HL-60 (cell line): ENCODE measurements at regions not wholly inside any gene's neighbourhood (a gene's known extent, or its start where the extent isn't known, plus 50 kb on each side); places are given as distances from the start of the nearest gene placed in this dataset.
"Not testable (repeated sequence)": the region's sequence is repeated elsewhere in the genome, so short reads cannot be mapped to it uniquely, and the experiment has no call there.

Source experiments
- DNase-seq, 2 experiments: peaks; one replicate each; pipeline ENCODE4 v3.0.0-alpha.2; 2010 to 2020; ENCODE audit warnings: low read depth in 1 of 2, low spot score in 1 of 2
- H3K27ac ChIP-seq: fragments of 250-450 bp; sonication (Bioruptor Pico); replicated peaks from 2 replicates; pipeline ENCODE4 v1.5.1; 2020; ENCODE audit warnings: mild to moderate bottlenecking, moderate library complexity
- H3K27me3 ChIP-seq: fragments of 250-450 bp; sonication (Bioruptor Pico); 2 replicates; pipeline ENCODE4 v1.5.1; 2021; ENCODE audit warnings: mild to moderate bottlenecking, moderate library complexity; ENCODE audit not compliant: insufficient read depth, poor library complexity, severe bottlenecking
- H3K4me3 ChIP-seq: replicated peaks from 2 replicates; pipeline ENCODE4 v1.5.1; 2011; ENCODE audit warnings: mild to moderate bottlenecking, control low read depth, low read length; ENCODE audit not compliant: insufficient read depth
- CTCF ChIP-seq: IDR thresholded peaks from one replicate; pipeline ENCODE4 v1.5.1; 2011; ENCODE audit warnings: low read length, control low read depth, inconsistent platforms; ENCODE audit not compliant: insufficient read depth
- GABPA ChIP-seq: IDR thresholded peaks from 2 replicates; pipeline ENCODE4 v1.6.1; 2012; ENCODE audit warnings: low read depth
- POLR2AphosphoS5 ChIP-seq: IDR thresholded peaks from 2 replicates; pipeline ENCODE4 v1.6.1; 2012; ENCODE audit warnings: low read depth
- REST ChIP-seq: IDR thresholded peaks from 2 replicates; pipeline ENCODE4 v1.6.1; 2012; ENCODE audit warnings: low read depth; ENCODE audit not compliant: insufficient replicate concordance
- SPI1 ChIP-seq: IDR thresholded peaks from 2 replicates; pipeline ENCODE4 v1.6.1; 2012; ENCODE audit warnings: low read depth, mild to moderate bottlenecking, borderline replicate concordance

- Histone ChIP-seq H3K27ac (no peak overlapping the region), H3K4me3 (no peak overlapping the region), H3K27me3 (no peaks in the 10 kb centered on the region)
- TF ChIP-seq GABPA = no peak
- TF ChIP-seq REST = no peak
- TF ChIP-seq CTCF = no peak
- no peak for TF ChIP-seq SPI1
- TF ChIP-seq POLR2AphosphoS5 = no peak
- DNase-seq = no peak
Measured at GRCh38 chr21:14058566-14058965, 152.2 kb downstream of the LIPI start.

GRCh38 chr21:14057841-14058481, 152.8 kb downstream of the LIPI start:
- not testable (repeated sequence) for DNase-seq, H3K27me3 ChIP-seq, H3K27ac ChIP-seq, H3K4me3 ChIP-seq

- no peak for TF ChIP-seq CTCF
- TF ChIP-seq GABPA = no peak
- no peak for TF ChIP-seq REST
- no peak for TF ChIP-seq SPI1
- no peak for TF ChIP-seq POLR2AphosphoS5
- no peaks in the 10 kb centered on the region for H3K27me3 ChIP-seq
- no peak overlapping the region for H3K4me3 ChIP-seq
- DNase-seq = no peak
- H3K27ac ChIP-seq = no peak overlapping the region
Measured at GRCh38 chr21:14057313-14057712, 153.4 kb downstream of the LIPI start.

- H3K27ac ChIP-seq = no peak overlapping the region
- no peaks in the 10 kb centered on the region for H3K27me3 ChIP-seq
- no peak overlapping the region for H3K4me3 ChIP-seq
- no peak for TF ChIP-seq CTCF
- TF ChIP-seq POLR2AphosphoS5 = no peak
- TF ChIP-seq REST = no peak
- no peak for TF ChIP-seq SPI1
- no peak for DNase-seq
Measured at GRCh38 chr21:14056771-14057191, 154.0 kb downstream of the LIPI start.

- not testable (repeated sequence) for H3K27ac ChIP-seq, DNase-seq, H3K4me3 ChIP-seq, H3K27me3 ChIP-seq
Measured at GRCh38 chr21:14055746-14056515, 154.8 kb downstream of the LIPI start.
